Neural cell (in vitro differentiated cells): ENCODE measurements at regions not wholly inside any gene's neighbourhood (a gene's known extent, or its start where the extent isn't known, plus 50 kb on each side); places are given as distances from the start of the nearest gene placed in this dataset.

ENCODE experiments used
- H2AFZ ChIP-seq: fragments of 200-600, 300-800 bp; sonication (generic), shearing (Covaris generic); 2 replicates; pipeline ENCODE4 v1.6.0; 2014; ENCODE audit warnings: low read depth, mild to moderate bottlenecking, antibody characterized with exemption, low read length, moderate library complexity
- H3F3A ChIP-seq: fragments of 200-600 bp; shearing (Covaris generic); 2 replicates; pipeline ENCODE4 v1.6.1; 2016; ENCODE audit warnings: mild to moderate bottlenecking, moderate library complexity, mixed read lengths, antibody characterized with exemption, low read length; ENCODE audit not compliant: insufficient read depth, poor library complexity, severe bottlenecking
- H3K27ac ChIP-seq: fragments of 200-600, 300-800 bp; sonication (generic), shearing (Covaris generic); 2 replicates; pipeline ENCODE4 v1.5.1; 2014; ENCODE audit warnings: mild to moderate bottlenecking, low read length, moderate library complexity
- H3K27me3 ChIP-seq: fragments of 300-800, 200-600 bp; sonication (generic), shearing (Covaris generic); 2 replicates; pipeline ENCODE4 v1.6.0; 2014; ENCODE audit warnings: mild to moderate bottlenecking, low read depth, low read length, moderate library complexity; ENCODE audit not compliant: insufficient read depth
- H3K36me3 ChIP-seq: fragments of 300-800, 200-600 bp; sonication (generic), shearing (Covaris generic); 2 replicates; pipeline ENCODE4 v1.5.1; 2014; ENCODE audit warnings: mild to moderate bottlenecking, antibody characterized with exemption, low read length, moderate library complexity; ENCODE audit not compliant: insufficient read depth
- H3K4me2 ChIP-seq: fragments of 300-800, 200-600 bp; sonication (generic), shearing (Covaris generic); 2 replicates; pipeline ENCODE4 v1.6.0; 2014; ENCODE audit warnings: mild to moderate bottlenecking, low read length
- H3K4me3 ChIP-seq: fragments of 300-800, 200-600 bp; sonication (generic), shearing (Covaris generic); 2 replicates; pipeline ENCODE4 v1.5.1; 2014; ENCODE audit warnings: mild to moderate bottlenecking, low read length, moderate library complexity
- H3K79me2 ChIP-seq: fragments of 200-600 bp; shearing (Covaris generic); replicated peaks from 2 replicates; pipeline ENCODE4 v1.6.0; 2014; ENCODE audit warnings: mild to moderate bottlenecking, low read length, moderate library complexity; ENCODE audit not compliant: insufficient read depth
- H3K9ac ChIP-seq: fragments of 300-800, 200-600 bp; sonication (generic), shearing (Covaris generic); 2 replicates; pipeline ENCODE4 v1.6.1; 2016; ENCODE audit warnings: mild to moderate bottlenecking, low read length, mixed read lengths
- H3K9me2 ChIP-seq: fragments of 200-600 bp; shearing (Covaris generic); 2 replicates; pipeline ENCODE4 v1.6.1; 2016; ENCODE audit warnings: mild to moderate bottlenecking, low read length, mixed read lengths; ENCODE audit not compliant: insufficient read depth
- H3K9me3 ChIP-seq: fragments of 200-600, 300-800 bp; sonication (generic), shearing (Covaris generic); 2 replicates; pipeline ENCODE4 v1.6.1; 2016; ENCODE audit warnings: mild to moderate bottlenecking, mixed run types, low read length, moderate library complexity, mixed read lengths
- H4K20me1 ChIP-seq: fragments of 200-600 bp; shearing (Covaris generic); 2 replicates; pipeline ENCODE4 v1.6.1; 2016; ENCODE audit warnings: mild to moderate bottlenecking, mixed run types; ENCODE audit not compliant: insufficient read depth
- CTCF ChIP-seq: fragments of 450-650 bp; IDR thresholded peaks from 2 replicates; pipeline ENCODE4 v1.5.1; 2014; ENCODE audit warnings: antibody characterized with exemption, mild to moderate bottlenecking, moderate library complexity; ENCODE audit not compliant: poor library complexity, severe bottlenecking
- EP300 ChIP-seq: fragments of 450-650 bp; conservative IDR thresholded peaks from 2 replicates; pipeline ENCODE4 v1.6.1; 2014; ENCODE audit warnings: antibody characterized with exemption, mild to moderate bottlenecking, moderate library complexity; ENCODE audit not compliant: poor library complexity, severe bottlenecking
- EZH2 ChIP-seq: fragments of 200-600, 300-800 bp; shearing (Covaris generic), sonication (generic); IDR thresholded peaks from 2 replicates; pipeline ENCODE4 v1.6.1; 2014; ENCODE audit warnings: antibody characterized with exemption, low read length, borderline replicate concordance, mild to moderate bottlenecking; ENCODE audit not compliant: insufficient read depth, poor library complexity, severe bottlenecking
- MXI1 ChIP-seq: fragments of 450-650 bp; conservative IDR thresholded peaks from 2 replicates; pipeline ENCODE4 v1.6.1; 2014; ENCODE audit warnings: antibody characterized with exemption, mild to moderate bottlenecking; ENCODE audit not compliant: poor library complexity, severe bottlenecking
- POLR2AphosphoS5 ChIP-seq: IDR thresholded peaks from 2 replicates; pipeline ENCODE4 v1.6.1; 2012
- RAD21 ChIP-seq: fragments of 450-650 bp; conservative IDR thresholded peaks from 2 replicates; pipeline ENCODE4 v1.6.1; 2014; ENCODE audit warnings: antibody characterized with exemption, mild to moderate bottlenecking, moderate library complexity
- REST ChIP-seq: IDR thresholded peaks from 2 replicates; pipeline ENCODE4 v1.6.1; 2012; ENCODE audit warnings: borderline replicate concordance
- SMC3 ChIP-seq: fragments of 450-650 bp; conservative IDR thresholded peaks from 2 replicates; pipeline ENCODE4 v1.6.1; 2014; ENCODE audit warnings: antibody characterized with exemption, mild to moderate bottlenecking, moderate library complexity; ENCODE audit not compliant: poor library complexity
- TAF1 ChIP-seq: IDR thresholded peaks from 2 replicates; pipeline ENCODE4 v1.6.1; 2012; ENCODE audit warnings: low read depth

GRCh38 chr15:95684126-95684525 lies 646.4 kb upstream of the NR2F2 start:
- H3K79me2 ChIP-seq, result no peaks in the 10 kb centered on the region
- TF ChIP-seq SMC3 (no peak), CTCF (no peak), REST (no peak), RAD21 (no peak), EZH2 (no peak), POLR2AphosphoS5 (no peak), MXI1 (no peak), TAF1 (no peak), EP300 (no peak)

GRCh38 chr15:95684693-95685115 lies 645.8 kb upstream of the NR2F2 start:
- no peaks in the 10 kb centered on the region for H3K79me2 ChIP-seq
- H3K27ac ChIP-seq, result no peak overlapping the region
- H4K20me1 ChIP-seq, result no peaks in the 10 kb centered on the region
- no peak overlapping the region for H3K9ac ChIP-seq
- no peak overlapping the region for H3K4me3 ChIP-seq
- H3K36me3 ChIP-seq, result no peaks in the 10 kb centered on the region
- H3K4me2 ChIP-seq, result no peak overlapping the region
- no peaks in the 10 kb centered on the region for H3K9me2 ChIP-seq
- no peaks in the 10 kb centered on the region for H3F3A ChIP-seq
- no peak overlapping the region for H2AFZ ChIP-seq
- TF ChIP-seq MXI1, result no peak
- no peak for TF ChIP-seq POLR2AphosphoS5
- TF ChIP-seq TAF1, result no peak
- TF ChIP-seq CTCF, result no peak
- no peak for TF ChIP-seq EZH2
- TF ChIP-seq EP300, result no peak
- no peak for TF ChIP-seq SMC3
- no peaks in the 10 kb centered on the region for H3K27me3 ChIP-seq
- no peaks in the 10 kb centered on the region for H3K9me3 ChIP-seq

More at GRCh38 chr15:95684126-95684525, 646.4 kb upstream of the NR2F2 start:
- H3K4me3 ChIP-seq, result no peak overlapping the region
- no peak overlapping the region for H2AFZ ChIP-seq
- no peaks in the 10 kb centered on the region for H3K9me3 ChIP-seq
- no peaks in the 10 kb centered on the region for H3K9me2 ChIP-seq
- no peak overlapping the region for H3K27ac ChIP-seq
- no peak overlapping the region for H3K4me2 ChIP-seq
- H3F3A ChIP-seq, result no peaks in the 10 kb centered on the region
- H3K36me3 ChIP-seq, result no peaks in the 10 kb centered on the region
- no peak overlapping the region for H3K9ac ChIP-seq
- no peaks in the 10 kb centered on the region for H3K27me3 ChIP-seq
- no peaks in the 10 kb centered on the region for H4K20me1 ChIP-seq
